MM.1S (cell line): ENCODE measurements at regions not wholly inside any gene's neighbourhood (a gene's known extent, or its start where the extent isn't known, plus 50 kb on each side); places are given as distances from the start of the nearest gene placed in this dataset.

Experiments
- DNase-seq: peaks from one replicate; pipeline ENCODE4 v3.0.0-alpha.2; 2015
- H2AFZ ChIP-seq: fragments of 300-600 bp; sonication (generic); 2 replicates; pipeline ENCODE4 v1.6.0; 2016; ENCODE audit warnings: antibody characterized with exemption, low read length
- H3F3A ChIP-seq: fragments of 300-600 bp; sonication (generic); 2 replicates; pipeline ENCODE4 v1.6.1; 2016; ENCODE audit warnings: mild to moderate bottlenecking, antibody characterized with exemption, low read length, moderate library complexity, mixed read lengths; ENCODE audit not compliant: insufficient read depth
- H3K27ac ChIP-seq: fragments of 300-600 bp; sonication (generic); 2 replicates; pipeline ENCODE4 v1.5.1; 2016; ENCODE audit warnings: mild to moderate bottlenecking, low read length
- H3K27me3 ChIP-seq: fragments of 300-600 bp; sonication (generic); replicated peaks from 2 replicates; pipeline ENCODE4 v1.6.0; 2016; ENCODE audit warnings: low read length; ENCODE audit not compliant: insufficient read depth
- H3K36me3 ChIP-seq: fragments of 300-600 bp; sonication (generic); replicated peaks from 2 replicates; pipeline ENCODE4 v1.6.1; 2016; ENCODE audit warnings: mild to moderate bottlenecking, low read length, mixed read lengths; ENCODE audit not compliant: insufficient read depth
- H3K4me1 ChIP-seq: fragments of 300-600 bp; sonication (generic); 2 replicates; pipeline ENCODE4 v1.6.1; 2016; ENCODE audit warnings: low read length, mixed read lengths
- H3K4me2 ChIP-seq: fragments of 300-600 bp; sonication (generic); 2 replicates; pipeline ENCODE4 v1.6.0; 2016; ENCODE audit warnings: low read depth, low read length
- H3K4me3 ChIP-seq: fragments of 300-600 bp; sonication (generic); 2 replicates; pipeline ENCODE4 v1.5.1; 2016; ENCODE audit warnings: low read length, mixed read lengths
- H3K79me2 ChIP-seq: fragments of 300-600 bp; sonication (generic); 2 replicates; pipeline ENCODE4 v1.6.1; 2016; ENCODE audit warnings: mixed run types, low read length, mixed read lengths
- H3K9ac ChIP-seq: fragments of 300-600 bp; sonication (generic); 2 replicates; pipeline ENCODE4 v1.6.1; 2016; ENCODE audit warnings: low read length, mixed read lengths
- H3K9me2 ChIP-seq: fragments of 300-600 bp; sonication (generic); replicated peaks from 2 replicates; pipeline ENCODE4 v1.6.1; 2016; ENCODE audit warnings: mild to moderate bottlenecking, low read length, mixed read lengths; ENCODE audit not compliant: insufficient read depth
- H3K9me3 ChIP-seq: fragments of 300-600 bp; sonication (generic); replicated peaks from 2 replicates; pipeline ENCODE4 v1.6.1; 2016; ENCODE audit warnings: mild to moderate bottlenecking, low read length, mixed read lengths; ENCODE audit not compliant: insufficient read depth
- H4K20me1 ChIP-seq: fragments of 300-600 bp; sonication (generic); 2 replicates; pipeline ENCODE4 v1.6.1; 2016; ENCODE audit warnings: mild to moderate bottlenecking, low read length, moderate library complexity, mixed read lengths; ENCODE audit not compliant: insufficient read depth
- EZH2 ChIP-seq: fragments of 300-600 bp; sonication (generic); optimal IDR thresholded peaks from 2 replicates; pipeline ENCODE3; 2017; ENCODE audit warnings: low read depth, mild to moderate bottlenecking, antibody characterized with exemption, low read length, mixed read lengths
- EZH2phosphoT487 ChIP-seq: fragments of 300-600 bp; sonication (generic); IDR thresholded peaks from 2 replicates; pipeline ENCODE4 v1.6.1; 2018; ENCODE audit warnings: antibody characterized with exemption, low read length
- TF ChIP-seq, protein P1 (sequence below): fragments of 300-600 bp; sonication (generic); IDR thresholded peaks from 2 replicates; pipeline ENCODE4 v1.5.1; 2016; ENCODE audit warnings: antibody characterized with exemption, low read length, mixed read lengths

DNA sequence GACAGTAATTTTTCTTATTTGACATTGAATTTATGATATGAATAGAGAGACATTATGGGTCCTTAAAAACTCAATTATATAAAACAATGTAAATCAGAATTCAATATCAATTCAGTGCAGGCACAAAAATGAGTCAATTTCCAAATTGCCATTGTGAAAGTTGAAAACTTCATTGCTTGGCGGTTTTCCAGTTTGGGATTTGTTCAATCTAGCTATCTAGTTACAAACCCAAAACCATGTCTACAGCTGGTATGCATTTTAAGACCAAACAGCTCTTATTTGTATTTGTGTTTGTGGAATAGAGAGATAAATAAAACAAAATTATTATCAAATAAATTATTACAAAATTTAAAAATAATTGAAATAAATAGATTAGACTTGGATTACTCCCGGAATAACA is 1206.6 kb upstream of the RAG2 start:
- Histone ChIP-seq H3F3A (no peaks in the 10 kb centered on the region), H2AFZ (no peak overlapping the region), H3K9me3 (no peaks in the 10 kb centered on the region), H3K27me3 (no peaks in the 10 kb centered on the region), H3K9ac (no peak overlapping the region), H3K36me3 (no peaks in the 10 kb centered on the region), H4K20me1 (no peaks in the 10 kb centered on the region), H3K79me2 (no peaks in the 10 kb centered on the region), H3K4me2 (no peak overlapping the region), H3K4me3 (no peak overlapping the region), H3K4me1 (no peaks in the 10 kb centered on the region), H3K27ac (no peak overlapping the region), H3K9me2 (no peaks in the 10 kb centered on the region)
- DNase-seq: no peak
- TF ChIP-seq EZH2phosphoT487: no peak
- no peak for TF ChIP-seq EZH2
- TF ChIP-seq, protein P1, sequence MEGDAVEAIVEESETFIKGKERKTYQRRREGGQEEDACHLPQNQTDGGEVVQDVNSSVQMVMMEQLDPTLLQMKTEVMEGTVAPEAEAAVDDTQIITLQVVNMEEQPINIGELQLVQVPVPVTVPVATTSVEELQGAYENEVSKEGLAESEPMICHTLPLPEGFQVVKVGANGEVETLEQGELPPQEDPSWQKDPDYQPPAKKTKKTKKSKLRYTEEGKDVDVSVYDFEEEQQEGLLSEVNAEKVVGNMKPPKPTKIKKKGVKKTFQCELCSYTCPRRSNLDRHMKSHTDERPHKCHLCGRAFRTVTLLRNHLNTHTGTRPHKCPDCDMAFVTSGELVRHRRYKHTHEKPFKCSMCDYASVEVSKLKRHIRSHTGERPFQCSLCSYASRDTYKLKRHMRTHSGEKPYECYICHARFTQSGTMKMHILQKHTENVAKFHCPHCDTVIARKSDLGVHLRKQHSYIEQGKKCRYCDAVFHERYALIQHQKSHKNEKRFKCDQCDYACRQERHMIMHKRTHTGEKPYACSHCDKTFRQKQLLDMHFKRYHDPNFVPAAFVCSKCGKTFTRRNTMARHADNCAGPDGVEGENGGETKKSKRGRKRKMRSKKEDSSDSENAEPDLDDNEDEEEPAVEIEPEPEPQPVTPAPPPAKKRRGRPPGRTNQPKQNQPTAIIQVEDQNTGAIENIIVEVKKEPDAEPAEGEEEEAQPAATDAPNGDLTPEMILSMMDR: no peak

DNA sequence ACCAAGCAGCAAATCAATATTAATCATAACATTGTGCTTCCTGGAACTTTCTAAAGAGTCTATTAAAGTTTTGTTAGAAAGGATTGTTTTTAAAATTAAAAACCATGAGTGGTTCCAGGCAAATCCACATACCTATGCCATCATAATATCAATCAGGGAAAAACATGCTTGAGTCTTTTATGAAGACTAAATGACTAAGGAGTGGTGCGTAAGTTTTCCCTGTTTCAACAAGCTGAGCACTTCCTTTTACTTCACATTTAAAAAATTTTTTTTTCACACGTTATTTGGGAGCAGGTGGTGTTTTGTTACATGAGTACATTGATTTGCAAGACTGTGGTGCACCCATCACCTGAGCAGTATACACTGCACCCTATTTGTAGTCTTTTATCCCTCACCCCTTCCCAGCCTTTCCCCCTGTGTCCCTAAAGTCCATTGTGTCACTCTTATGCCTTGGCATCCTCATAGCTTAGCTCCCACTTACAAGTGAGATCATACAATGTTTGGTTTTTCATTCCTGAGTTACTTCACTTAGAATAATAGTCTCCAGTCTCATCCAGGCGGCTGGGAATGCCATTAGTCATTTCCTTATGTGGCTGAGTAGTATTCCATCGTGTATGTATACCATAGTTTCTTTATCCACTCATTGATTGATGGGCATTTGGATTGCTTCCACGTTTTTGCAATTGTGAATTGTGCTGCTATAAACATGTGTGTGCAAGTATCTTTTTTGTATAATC is 1190.3 kb upstream of the RAG2 start:
- no peaks in the 10 kb centered on the region for H3F3A ChIP-seq
- H3K79me2 ChIP-seq: no peaks in the 10 kb centered on the region
- no peak for DNase-seq
- H3K9ac ChIP-seq: no peak overlapping the region
- no peak for TF ChIP-seq EZH2phosphoT487
- no peak for TF ChIP-seq EZH2
- TF ChIP-seq, protein P1: no peak
- no peak overlapping the region for H3K4me3 ChIP-seq
- no peak overlapping the region for H2AFZ ChIP-seq
- H3K4me1 ChIP-seq: no peaks in the 10 kb centered on the region
- H3K36me3 ChIP-seq: no peaks in the 10 kb centered on the region
- no peaks in the 10 kb centered on the region for H3K27me3 ChIP-seq
- H3K4me2 ChIP-seq: no peak overlapping the region
- H4K20me1 ChIP-seq: no peaks in the 10 kb centered on the region
- no peak overlapping the region for H3K27ac ChIP-seq
- no peaks in the 10 kb centered on the region for H3K9me3 ChIP-seq
- no peaks in the 10 kb centered on the region for H3K9me2 ChIP-seq

DNA sequence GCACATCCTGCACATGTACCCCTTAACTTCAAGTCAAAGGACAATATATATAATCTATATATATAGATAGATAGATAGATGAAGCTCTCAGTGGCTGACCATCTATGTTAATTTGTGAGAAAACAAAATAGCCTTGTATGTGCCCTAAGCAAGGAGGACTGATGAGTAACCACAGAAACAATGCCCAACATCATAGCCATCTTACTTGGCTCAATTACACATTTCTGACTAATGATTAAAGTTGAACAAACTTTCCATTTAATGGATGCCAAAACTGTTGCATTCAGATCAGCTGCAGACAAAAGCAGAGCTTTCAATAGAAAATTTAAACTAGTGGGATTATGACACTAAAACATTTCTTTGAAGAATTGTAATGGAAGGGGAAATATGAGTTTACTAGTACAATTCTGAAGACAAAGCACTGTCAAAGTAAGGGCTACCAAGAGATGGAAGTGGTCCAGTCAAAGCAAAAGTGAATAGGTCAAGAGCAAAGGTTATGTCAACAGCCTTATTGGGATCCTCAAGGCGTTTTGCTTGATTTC is 1188.2 kb upstream of the RAG2 start:
- TF ChIP-seq EZH2phosphoT487 (no peak), EZH2 (no peak)
- TF ChIP-seq, protein P1: no peak
- H3K27ac ChIP-seq: no peak overlapping the region

More for the DNA sequence above, 1188.2 kb upstream of the RAG2 start:
- no peak for DNase-seq
- Histone ChIP-seq H4K20me1 (no peaks in the 10 kb centered on the region), H3F3A (no peaks in the 10 kb centered on the region), H3K4me1 (no peaks in the 10 kb centered on the region), H3K9ac (no peak overlapping the region), H3K36me3 (no peaks in the 10 kb centered on the region), H2AFZ (no peak overlapping the region), H3K9me2 (no peaks in the 10 kb centered on the region), H3K4me3 (no peak overlapping the region), H3K4me2 (no peak overlapping the region), H3K27me3 (no peaks in the 10 kb centered on the region), H3K79me2 (no peaks in the 10 kb centered on the region), H3K9me3 (no peaks in the 10 kb centered on the region)
